Epithelial cell of prostate (primary cell): ENCODE measurements at regions not wholly inside any gene's neighbourhood (a gene's known extent, or its start where the extent isn't known, plus 50 kb on each side); places are given as distances from the start of the nearest gene placed in this dataset.
"Not testable (repeated sequence)": the region's sequence is repeated elsewhere in the genome, so short reads cannot be mapped to it uniquely, and the experiment has no call there.

Source experiments
- DNase-seq: peaks from one replicate; pipeline ENCODE4 v3.0.0-alpha.2; 2011; ENCODE audit warnings: low read depth, low spot score
- H3K27ac ChIP-seq: fragments of 450-650 bp; 2 replicates; pipeline ENCODE4 v1.5.1; 2017; ENCODE audit warnings: mild to moderate bottlenecking

- DNase-seq, result no peak
These were observed 59.2 kb downstream of the C9orf50 start for GRCh38 chr9:129561594-129562281.

GRCh38 chr9:129560881-129561306 is 60.0 kb downstream of the C9orf50 start:
- no peak for DNase-seq
- no peak overlapping the region for H3K27ac ChIP-seq

More at GRCh38 chr9:129561594-129562281, 59.2 kb downstream of the C9orf50 start:
- no peak overlapping the region for H3K27ac ChIP-seq

GRCh38 chr9:129559506-129559881 is 61.4 kb downstream of the C9orf50 start:
- no peak for DNase-seq
- no peak overlapping the region for H3K27ac ChIP-seq

GRCh38 chr9:129558551-129559505 is 62.1 kb downstream of the C9orf50 start:
- DNase-seq, result no peak

GRCh38 chr9:129558063-129558550 is 62.8 kb downstream of the C9orf50 start:
- DNase-seq, result no peak
- no peak overlapping the region for H3K27ac ChIP-seq

More at GRCh38 chr9:129558551-129559505, 62.1 kb downstream of the C9orf50 start:
- no peak overlapping the region for H3K27ac ChIP-seq

- no peak overlapping the region for H3K27ac ChIP-seq
- no peak for DNase-seq
These were observed 63.5 kb downstream of the C9orf50 start for GRCh38 chr9:129557192-129558036.

GRCh38 chr9:129556491-129557191 is 64.3 kb downstream of the C9orf50 start:
- no peak for DNase-seq
- H3K27ac ChIP-seq, result no peak overlapping the region

- no peak for DNase-seq
These were observed 65.2 kb downstream of the C9orf50 start for GRCh38 chr9:129555512-129556215.

GRCh38 chr9:129554649-129555048 is 66.3 kb downstream of the C9orf50 start:
- no peak overlapping the region for H3K27ac ChIP-seq
- DNase-seq, result no peak

More at GRCh38 chr9:129555512-129556215, 65.2 kb downstream of the C9orf50 start:
- H3K27ac ChIP-seq, result no peak overlapping the region

- H3K27ac ChIP-seq, result no peak overlapping the region
- DNase-seq, result no peak
These were observed 67.6 kb downstream of the C9orf50 start for GRCh38 chr9:129553277-129553676.

- no peak for DNase-seq
- no peak overlapping the region for H3K27ac ChIP-seq
These were observed 68.8 kb downstream of the C9orf50 start for GRCh38 chr9:129552064-129552463.

GRCh38 chr9:129551393-129551973 is 69.4 kb downstream of the C9orf50 start:
- no peak for DNase-seq
- H3K27ac ChIP-seq, result no peak overlapping the region

- DNase-seq, H3K27ac ChIP-seq: not testable (repeated sequence)
These were observed 69.9 kb downstream of the C9orf50 start for GRCh38 chr9:129550977-129551376.

GRCh38 chr9:129550199-129550839 is 70.6 kb downstream of the C9orf50 start:
- DNase-seq, result no peak
- H3K27ac ChIP-seq, result no peak overlapping the region

- H3K27ac ChIP-seq, result no peak overlapping the region
- DNase-seq, result no peak
These were observed 71.2 kb downstream of the C9orf50 start for GRCh38 chr9:129549684-129550083.

- no peak overlapping the region for H3K27ac ChIP-seq
- DNase-seq, result no peak
These were observed 71.8 kb downstream of the C9orf50 start for GRCh38 chr9:129549139-129549538.

GRCh38 chr9:129548571-129549135 is 72.2 kb downstream of the C9orf50 start:
- DNase-seq, result no peak
- H3K27ac ChIP-seq, result peak overlapping the region; percentile 5
